Non-pigmented ciliary epithelial cell (primary cell): ENCODE measurements at regions not wholly inside any gene's neighbourhood (a gene's known extent, or its start where the extent isn't known, plus 50 kb on each side); places are given as distances from the start of the nearest gene placed in this dataset.

Source experiments
- DNase-seq: peaks from one replicate; pipeline ENCODE4 v3.0.0-alpha.2; 2010; ENCODE audit warnings: low read depth

GRCh38 chr14:76974365-76974764 lies 54.1 kb downstream of the IRF2BPL start:
- DNase-seq, result no peak

DNA sequence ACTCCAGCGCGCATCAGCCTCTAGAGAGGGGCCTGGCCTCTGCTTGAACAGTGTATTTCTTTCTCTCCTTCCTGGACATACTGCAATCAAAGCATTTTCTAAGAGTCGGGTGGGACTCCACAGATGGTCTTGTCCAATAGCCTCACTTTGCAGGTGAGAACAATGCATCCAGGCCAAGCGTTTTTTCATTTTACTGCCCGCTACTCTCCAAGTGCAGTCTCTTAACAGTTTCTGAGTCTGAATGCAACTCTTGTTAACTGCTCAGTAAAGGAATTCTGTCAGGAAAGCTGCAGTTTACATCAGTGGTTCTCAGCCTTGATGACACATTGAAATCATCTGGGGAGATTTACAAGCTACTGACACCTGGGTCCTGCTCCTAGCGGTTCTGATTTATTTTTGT lies 57.0 kb downstream of the IRF2BPL start:
- DNase-seq, result no peak

GRCh38 chr14:76968621-76969063 lies 59.9 kb downstream of the IRF2BPL start:
- no peak for DNase-seq

GRCh38 chr14:76967788-76968187 lies 60.7 kb downstream of the IRF2BPL start:
- no peak for DNase-seq

GRCh38 chr14:76965232-76965631 lies 63.3 kb downstream of the IRF2BPL start:
- DNase-seq, result no peak

- DNase-seq, result no peak
Measured at GRCh38 chr14:76964695-76965094, 63.8 kb downstream of the IRF2BPL start.

GRCh38 chr14:76963372-76963771 lies 65.1 kb downstream of the IRF2BPL start:
- no peak for DNase-seq

GRCh38 chr14:76962303-76962660 lies 66.2 kb downstream of the IRF2BPL start:
- DNase-seq, result no peak

- DNase-seq, result peak; percentile 98
Measured at GRCh38 chr14:76961631-76962302, 66.7 kb downstream of the IRF2BPL start.

- no peak for DNase-seq
Measured at GRCh38 chr14:76958980-76959710, 69.4 kb downstream of the IRF2BPL start.

DNA sequence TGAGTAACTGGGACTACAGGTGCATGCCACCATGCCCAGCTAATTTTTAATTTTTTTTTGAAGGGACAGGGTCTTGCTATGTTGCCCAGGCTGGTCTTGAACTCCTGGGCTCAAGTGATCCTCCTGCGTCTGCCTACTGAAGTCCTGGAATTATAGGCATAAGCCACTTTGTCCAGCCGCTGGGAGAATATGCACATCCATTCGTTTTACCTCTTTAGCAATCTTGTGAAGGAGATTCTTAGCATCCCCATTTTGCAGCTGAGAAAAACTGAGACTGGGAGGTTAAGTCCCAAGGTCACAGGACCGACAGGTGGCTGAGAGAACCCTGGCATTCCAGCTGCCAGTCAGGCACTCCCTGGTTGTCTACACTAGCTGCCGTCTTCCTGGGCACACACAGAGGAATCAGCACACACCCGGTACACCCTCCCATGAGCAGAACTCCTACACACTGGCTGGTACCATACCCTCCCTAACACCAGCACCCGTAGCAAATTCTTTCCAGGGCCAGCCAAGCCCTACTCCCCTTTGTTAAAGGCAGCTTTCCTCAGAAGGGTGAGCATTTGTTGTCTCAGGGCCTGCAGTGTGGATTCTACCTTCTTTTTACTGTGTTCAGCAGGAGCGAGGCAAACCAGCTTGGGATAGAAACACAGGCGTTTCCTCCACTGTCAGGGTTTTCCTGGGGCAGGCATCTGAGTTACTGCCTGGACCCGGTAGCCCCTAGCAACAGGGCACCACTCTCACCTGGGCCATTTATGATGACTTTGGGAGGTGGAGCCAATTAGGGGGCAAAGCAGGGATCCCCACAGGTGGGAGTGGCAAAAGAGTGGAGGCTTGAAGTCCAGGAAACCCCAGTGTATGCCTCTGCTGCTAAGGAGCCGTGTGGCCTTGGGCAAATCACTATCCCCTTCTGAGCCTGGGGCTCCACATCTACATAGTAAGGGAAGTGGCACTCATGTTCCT lies 70.2 kb downstream of the IRF2BPL start:
- no peak for DNase-seq

GRCh38 chr14:76957224-76957891 lies 71.2 kb downstream of the IRF2BPL start:
- DNase-seq, result no peak

DNA sequence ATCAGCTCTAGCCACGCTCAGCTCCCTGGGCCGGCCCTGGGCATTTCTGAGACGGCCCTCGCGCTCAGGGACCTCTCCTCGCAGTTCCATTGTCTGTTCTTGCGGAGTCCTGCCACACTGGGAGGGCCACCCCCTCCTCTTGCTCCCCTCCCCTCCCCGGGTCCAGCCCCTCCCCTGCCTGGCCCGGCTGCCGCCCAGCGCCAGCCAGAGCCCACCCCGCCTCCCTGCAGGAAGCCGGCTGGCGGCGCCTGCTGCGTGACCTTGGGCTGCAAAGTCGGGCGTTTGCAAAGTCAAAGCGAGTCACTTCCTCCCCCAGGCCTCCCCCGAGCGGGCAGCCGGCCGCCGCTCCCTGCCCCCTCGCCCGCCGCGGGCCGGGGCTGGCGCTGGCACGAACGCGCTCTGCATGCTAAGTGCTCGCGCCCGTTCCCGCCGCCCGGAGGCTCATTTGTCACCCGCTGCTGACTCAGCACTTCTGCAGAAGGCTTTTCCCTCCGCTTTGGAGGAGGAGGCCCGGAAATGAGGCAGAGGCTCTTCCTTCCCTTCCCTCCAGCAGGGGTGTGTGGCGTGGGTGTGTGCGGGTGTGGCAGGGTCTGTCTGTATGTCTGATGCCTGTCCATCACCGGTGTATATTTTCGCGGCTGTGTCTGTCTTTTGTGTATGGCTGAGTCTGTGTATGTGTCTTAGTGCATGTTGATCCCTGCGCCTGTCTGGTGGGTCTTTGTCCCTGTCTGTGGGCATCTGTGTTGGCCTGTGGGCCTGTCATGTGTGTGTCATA lies 72.0 kb downstream of the IRF2BPL start:
- DNase-seq, result no peak

DNA sequence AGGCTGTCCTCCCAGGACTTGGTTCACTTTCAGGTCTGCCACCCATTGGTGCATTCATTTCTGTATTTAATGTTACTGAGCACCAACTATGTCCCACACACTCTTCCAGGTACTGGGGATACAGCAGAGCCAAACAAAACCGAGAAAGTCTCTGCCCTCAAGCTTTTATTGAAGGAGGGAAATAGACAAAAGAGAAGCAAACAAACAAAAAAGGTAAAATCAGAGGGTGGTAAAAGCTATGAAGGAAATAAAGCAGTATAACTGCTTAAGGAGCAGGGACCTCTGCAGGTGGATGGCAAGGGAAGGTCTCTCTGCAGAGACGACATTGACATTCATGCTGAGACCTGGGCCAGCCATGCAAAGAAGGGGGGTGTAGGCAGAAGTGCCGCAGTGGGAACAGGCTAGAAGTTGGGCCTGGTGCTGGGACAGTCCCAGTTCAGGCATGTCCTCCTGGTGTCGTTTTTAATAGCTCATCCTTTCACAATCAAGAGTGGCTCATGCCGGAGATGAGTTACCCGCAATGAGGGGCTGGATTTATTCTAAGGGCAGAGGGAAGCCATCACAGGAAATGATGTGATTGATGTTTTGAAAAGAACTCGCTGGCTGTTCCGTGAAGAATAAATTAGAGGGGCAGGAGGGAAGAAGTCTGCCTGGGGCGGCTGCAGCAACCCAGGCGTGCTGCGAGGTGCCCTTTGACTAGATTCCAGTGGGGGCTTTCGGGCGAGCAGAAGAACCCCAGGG lies 72.8 kb downstream of the IRF2BPL start:
- no peak for DNase-seq

- no peak for DNase-seq
Measured at GRCh38 chr14:76954394-76955190, 73.9 kb downstream of the IRF2BPL start.

GRCh38 chr14:76953311-76953945 lies 75.1 kb downstream of the IRF2BPL start:
- DNase-seq, result no peak

DNA sequence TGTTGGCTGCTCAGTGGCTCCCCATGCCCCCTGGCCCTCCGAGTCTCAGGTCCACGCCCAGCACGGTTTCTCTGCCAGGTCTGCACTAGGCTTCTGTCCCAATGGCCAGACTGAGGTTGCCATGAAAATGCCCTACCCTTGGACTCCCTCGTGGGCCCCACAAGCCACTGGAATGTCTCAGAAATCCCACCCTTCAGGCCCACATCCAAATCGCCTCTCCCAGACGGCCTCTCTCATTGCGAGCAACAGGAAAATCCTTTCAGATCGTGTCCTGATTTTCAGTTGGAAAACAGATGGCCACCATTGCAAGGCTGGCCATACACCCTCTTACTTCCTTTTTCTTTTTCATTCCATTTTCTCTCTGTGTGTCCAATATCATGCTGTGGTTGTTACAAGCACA lies 77.3 kb downstream of the IRF2BPL start:
- no peak for DNase-seq

GRCh38 chr14:76950055-76951020 lies 78.2 kb downstream of the IRF2BPL start:
- DNase-seq, result no peak
